Breast epithelium (tissue), 4 donors: ENCODE measurements at regions not wholly inside any gene's neighbourhood (a gene's known extent, or its start where the extent isn't known, plus 50 kb on each side); places are given as distances from the start of the nearest gene placed in this dataset.

Experiments used
- DNase-seq, 2 donors: peaks; one replicate each; pipeline ENCODE4 v3.0.0-alpha.2; 2019; ENCODE audit warnings: low spot score in 2 of 2
- H3K27ac ChIP-seq, 2 donors: fragments of 200-600 bp; sonication (generic) in 1 of 2; one replicate each; pipeline ENCODE4 v1.5.1; 2016 to 2019; ENCODE audit warnings: mild to moderate bottlenecking in 1 of 2
- H3K27me3 ChIP-seq, 2 donors: fragments of 200-600 bp; sonication (generic) in 1 of 2; one replicate each; pipeline versions ENCODE4 v1.5.1 to v1.6.0; 2017 to 2019; ENCODE audit warnings: control low read depth in 1 of 2, mild to moderate bottlenecking in 1 of 2
- H3K36me3 ChIP-seq: fragments of 200-600 bp; one replicate; pipeline ENCODE4 v1.5.1; 2019
- H3K4me1 ChIP-seq, 2 donors: fragments of 200-600 bp; sonication (generic); one replicate each; pipeline ENCODE4 v1.5.1; 2016 to 2019; ENCODE audit warnings: control low read depth in 1 of 2
- H3K4me3 ChIP-seq, 3 donors: fragments of 200-600 bp; sonication (generic); 1 replicate in 2 of 3; 2 replicates in 1 of 3; pipeline ENCODE4 v1.5.1; 2016 to 2019; ENCODE audit warnings: mild to moderate bottlenecking in 3 of 3, moderate library complexity in 2 of 3
- H3K9me3 ChIP-seq, 2 donors: fragments of 200-600 bp; sonication (generic) in 1 of 2; one replicate each; pipeline ENCODE4 v1.5.1; 2016 to 2019; ENCODE audit warnings: control low read depth in 1 of 2
- POLR2A ChIP-seq: fragments of 450-650 bp; IDR thresholded peaks from one replicate; pipeline ENCODE4 v1.6.1; 2016; ENCODE audit warnings: antibody characterized with exemption, mild to moderate bottlenecking, moderate library complexity
- POLR2AphosphoS5 ChIP-seq, 3 donors: sonication (generic); formaldehyde crosslinking; IDR thresholded peaks; one replicate each; pipeline ENCODE4 v1.6.1; 2017; ENCODE audit warnings: antibody characterized with exemption in 3 of 3
- intact Hi-C: fragments of 100-400 bp; cut with DNase I; formaldehyde crosslinking; loops from one replicate; pipeline ENCODE4 v1.15.1; 2023; ENCODE audit warnings: low total_unique reads
- TF ChIP-seq, protein P1 (sequence below), 3 donors: fragments of 450-650 bp; IDR thresholded peaks; one replicate each; pipeline ENCODE4 v1.5.1; 2016 to 2017; ENCODE audit warnings: antibody characterized with exemption in 3 of 3, mild to moderate bottlenecking in 3 of 3, moderate library complexity in 3 of 3

- Histone ChIP-seq H3K4me3 (no peak overlapping the region), H3K9me3 (no peaks in the 10 kb centered on the region), H3K27me3 (no peaks in the 10 kb centered on the region), H3K4me1 (no peaks in the 10 kb centered on the region), H3K27ac (no peak overlapping the region), H3K36me3 (no peaks in the 10 kb centered on the region)
- intact Hi-C loops = no loop called here
- TF ChIP-seq POLR2A (no peak), POLR2AphosphoS5 (IDR thresholded peaks at IDR 0.05) (no peak)
- TF ChIP-seq, protein P1, sequence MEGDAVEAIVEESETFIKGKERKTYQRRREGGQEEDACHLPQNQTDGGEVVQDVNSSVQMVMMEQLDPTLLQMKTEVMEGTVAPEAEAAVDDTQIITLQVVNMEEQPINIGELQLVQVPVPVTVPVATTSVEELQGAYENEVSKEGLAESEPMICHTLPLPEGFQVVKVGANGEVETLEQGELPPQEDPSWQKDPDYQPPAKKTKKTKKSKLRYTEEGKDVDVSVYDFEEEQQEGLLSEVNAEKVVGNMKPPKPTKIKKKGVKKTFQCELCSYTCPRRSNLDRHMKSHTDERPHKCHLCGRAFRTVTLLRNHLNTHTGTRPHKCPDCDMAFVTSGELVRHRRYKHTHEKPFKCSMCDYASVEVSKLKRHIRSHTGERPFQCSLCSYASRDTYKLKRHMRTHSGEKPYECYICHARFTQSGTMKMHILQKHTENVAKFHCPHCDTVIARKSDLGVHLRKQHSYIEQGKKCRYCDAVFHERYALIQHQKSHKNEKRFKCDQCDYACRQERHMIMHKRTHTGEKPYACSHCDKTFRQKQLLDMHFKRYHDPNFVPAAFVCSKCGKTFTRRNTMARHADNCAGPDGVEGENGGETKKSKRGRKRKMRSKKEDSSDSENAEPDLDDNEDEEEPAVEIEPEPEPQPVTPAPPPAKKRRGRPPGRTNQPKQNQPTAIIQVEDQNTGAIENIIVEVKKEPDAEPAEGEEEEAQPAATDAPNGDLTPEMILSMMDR (IDR thresholded peaks at IDR 0.05) = no peak
- DNase-seq = no peak
Observed at GRCh38 chr6:148602136-148602535, 144.7 kb upstream of the UST start.

- intact Hi-C loops = no loop called here
- TF ChIP-seq, protein P1 (IDR thresholded peaks at IDR 0.05) = no peak
- TF ChIP-seq POLR2AphosphoS5 (IDR thresholded peaks at IDR 0.05) (no peak), POLR2A (no peak)
- Histone ChIP-seq H3K36me3 (no peaks in the 10 kb centered on the region), H3K9me3 (no peaks in the 10 kb centered on the region), H3K27ac (no peak overlapping the region), H3K4me3 (no peak overlapping the region), H3K27me3 (no peaks in the 10 kb centered on the region), H3K4me1 (no peaks in the 10 kb centered on the region)
- no peak for DNase-seq
Observed at GRCh38 chr6:148608199-148608951, 138.5 kb upstream of the UST start.

DNA sequence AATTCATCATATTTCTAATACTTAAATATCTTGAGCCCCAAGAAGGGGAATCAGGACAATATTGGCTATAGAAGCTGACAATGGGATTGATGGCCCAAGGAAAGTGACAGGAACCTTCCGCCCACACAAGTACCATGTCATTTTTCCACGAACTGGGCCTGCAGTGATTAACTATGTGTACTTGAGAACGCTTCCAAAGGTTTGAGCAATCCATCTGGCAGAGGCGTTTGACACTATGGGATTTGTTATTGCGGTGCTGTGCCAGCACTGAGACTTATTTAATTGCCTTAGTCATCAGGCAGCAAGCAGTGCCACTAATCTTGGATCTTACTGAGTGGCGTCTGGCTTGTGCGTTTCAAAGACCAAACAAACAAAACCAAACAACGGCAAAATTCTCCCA is 135.6 kb upstream of the UST start:
- DNase-seq = peak in 1 of 2 donors; percentile 73
- H3K4me1 ChIP-seq = no peaks in the 10 kb centered on the region
- H3K36me3 ChIP-seq = no peaks in the 10 kb centered on the region
- H3K27ac ChIP-seq = peak overlapping the region; percentile 20 to 63
- intact Hi-C loops = no loop called here
- no peaks in the 10 kb centered on the region for H3K27me3 ChIP-seq
- H3K9me3 ChIP-seq = no peaks in the 10 kb centered on the region
- TF ChIP-seq POLR2A = no peak
- peak; percentile 27 to 94 (median 59) for TF ChIP-seq POLR2AphosphoS5 (IDR thresholded peaks at IDR 0.05)
- no peak overlapping the region for H3K4me3 ChIP-seq

- intact Hi-C loops = no loop called here
- peak overlapping the region; percentile 20 to 63 for H3K27ac ChIP-seq
- no peak for DNase-seq
- H3K36me3 ChIP-seq = no peaks in the 10 kb centered on the region
- no peak overlapping the region for H3K4me3 ChIP-seq
- H3K9me3 ChIP-seq = no peaks in the 10 kb centered on the region
- H3K27me3 ChIP-seq = no peaks in the 10 kb centered on the region
- TF ChIP-seq POLR2A (no peak), POLR2AphosphoS5 (IDR thresholded peaks at IDR 0.05) (no peak)
- TF ChIP-seq, protein P1 (IDR thresholded peaks at IDR 0.05) = no peak
- H3K4me1 ChIP-seq = no peaks in the 10 kb centered on the region
Observed at GRCh38 chr6:148612043-148612442, 134.8 kb upstream of the UST start.

- Histone ChIP-seq H3K9me3 (no peaks in the 10 kb centered on the region), H3K36me3 (no peaks in the 10 kb centered on the region), H3K4me3 (no peak overlapping the region), H3K4me1 (no peaks in the 10 kb centered on the region), H3K27me3 (no peaks in the 10 kb centered on the region), H3K27ac (no peak overlapping the region)
- intact Hi-C loops = no loop called here
- no peak for DNase-seq
- TF ChIP-seq, protein P1 (IDR thresholded peaks at IDR 0.05) = no peak
- TF ChIP-seq POLR2AphosphoS5 (IDR thresholded peaks at IDR 0.05) = no peak
- TF ChIP-seq POLR2A = no peak
Observed at GRCh38 chr6:148614602-148615001, 132.2 kb upstream of the UST start.
